Left colon (tissue), 2 donors: ENCODE measurements at regions not wholly inside any gene's neighbourhood (a gene's known extent, or its start where the extent isn't known, plus 50 kb on each side); places are given as distances from the start of the nearest gene placed in this dataset.

Experiments
- ATAC-seq: fragments of 200-7000 bp; cut with Tn5 transposase; one replicate; pipeline ENCODE4 v1.9.1; 2020; ENCODE audit warnings: mild to moderate bottlenecking, moderate library complexity
- DNase-seq, 2 donors: peaks; one replicate each; pipeline ENCODE4 v3.0.0-alpha.2; 2020
- intact Hi-C, 2 donors: fragments of 100-400 bp; cut with DNase I in 1 of 2; cut with micrococcal nuclease in 1 of 2; formaldehyde crosslinking; loops; one replicate each; pipeline versions ENCODE4 v1.11.2 to v1.14.0; 2022; cut with DNase I, micrococcal nuclease
- donor health status: DM: no; HTN: no; CAD: no.
- donor health status: DM: yes; HTN: yes; CAD: no.

DNA sequence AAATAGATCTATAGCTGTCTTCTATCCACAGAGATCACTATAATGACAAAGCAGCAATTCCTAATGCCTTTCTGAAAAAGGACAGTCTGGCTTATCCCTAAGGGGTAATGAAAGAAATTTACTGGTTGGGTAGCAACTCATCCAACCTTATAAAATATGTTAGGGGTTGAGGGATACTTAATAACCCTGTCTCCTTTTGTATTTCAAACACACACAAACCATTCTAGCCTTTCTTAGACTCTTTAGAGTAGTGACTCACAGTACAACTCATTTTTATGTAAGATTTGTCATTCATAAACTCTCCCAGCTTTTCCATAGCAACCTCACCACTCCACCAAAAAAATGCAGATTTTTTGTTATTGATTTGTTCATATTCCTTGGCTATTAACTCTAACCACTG is 167.9 kb downstream of the FSCB start:
- intact Hi-C loops: no loop called here
- DNase-seq (no peak), ATAC-seq (no peak)

GRCh38 chr14:44317441-44317746 is 189.7 kb downstream of the FSCB start:
- intact Hi-C loops: no loop called here
- DNase-seq: no peak
- peak; percentile 25 for ATAC-seq

- ATAC-seq (peak; percentile 100), DNase-seq (peak; percentile 7 to 47)
- intact Hi-C loops: no loop called here
Observed at GRCh38 chr14:44316647-44317440, 190.2 kb downstream of the FSCB start.

DNA sequence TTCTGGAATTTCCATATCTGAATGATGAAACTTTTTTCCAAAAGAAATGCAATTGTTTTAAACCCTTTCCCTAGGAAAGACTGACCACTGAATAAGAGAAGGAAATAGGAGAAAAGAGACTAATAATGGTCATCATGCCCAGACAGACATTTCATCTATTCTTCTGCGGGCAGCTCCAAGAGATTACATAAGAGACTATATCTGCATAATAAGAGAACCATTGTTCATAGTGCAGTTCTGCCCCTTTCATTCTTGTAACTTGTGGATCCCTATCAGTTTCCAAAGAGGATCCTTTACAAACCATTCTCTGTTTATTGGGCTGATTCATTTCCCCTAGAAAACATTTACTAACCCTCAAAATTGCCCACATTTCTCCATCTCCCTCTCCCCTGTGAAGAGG is 197.8 kb downstream of the FSCB start:
- ATAC-seq (no peak), DNase-seq (no peak)
- intact Hi-C loops: no loop called here

- DNase-seq (no peak), ATAC-seq (no peak)
- intact Hi-C loops: no loop called here
Observed at GRCh38 chr14:44300916-44301315, 206.2 kb downstream of the FSCB start.

DNA sequence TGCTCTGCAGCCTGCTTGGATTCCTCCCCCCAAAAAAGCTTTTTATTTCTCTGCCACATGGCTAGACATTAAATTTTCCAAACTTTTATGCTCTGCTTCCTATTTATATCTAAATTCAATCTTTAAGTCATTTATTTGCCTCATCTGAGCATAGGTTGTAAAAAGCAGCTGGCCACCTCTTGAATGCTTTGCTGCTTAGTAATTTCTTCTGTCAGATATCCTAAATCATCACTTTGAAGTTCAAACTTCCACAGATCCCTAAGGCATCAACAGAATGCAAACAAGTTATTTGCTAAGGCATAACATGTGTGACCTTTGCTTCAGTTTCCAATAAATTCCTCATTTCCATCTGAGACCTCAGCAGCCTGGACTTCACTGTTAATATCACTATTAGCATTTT is 209.6 kb downstream of the FSCB start:
- intact Hi-C loops: no loop called here
- DNase-seq (no peak), ATAC-seq (no peak)

- ATAC-seq (no peak), DNase-seq (no peak)
- intact Hi-C loops: no loop called here
Observed at GRCh38 chr14:44291366-44291915, 215.6 kb downstream of the FSCB start.

- DNase-seq: no peak
- no peak for ATAC-seq
- intact Hi-C loops: no loop called here
Observed at GRCh38 chr14:44287858-44288257, 219.2 kb downstream of the FSCB start.

DNA sequence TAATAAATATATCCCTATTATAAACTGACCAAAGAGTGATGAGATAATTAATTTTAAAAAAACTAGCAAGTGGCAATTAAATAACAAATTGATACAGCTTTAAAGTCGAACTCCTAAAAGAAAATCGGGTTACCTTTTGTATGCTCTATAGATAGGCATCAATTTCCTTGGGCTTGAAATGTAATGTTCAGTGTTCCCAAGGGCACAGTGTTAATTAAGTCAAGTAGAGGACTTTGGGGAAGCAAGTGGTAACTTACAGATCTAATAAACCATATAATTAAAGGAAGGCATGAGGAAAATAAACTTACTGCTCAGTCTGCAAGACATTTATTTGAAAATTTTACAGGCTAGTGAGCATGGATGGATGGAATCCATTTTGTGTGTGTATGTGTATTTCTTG is 220.9 kb downstream of the FSCB start:
- intact Hi-C loops: no loop called here
- no peak for ATAC-seq
- no peak for DNase-seq

- DNase-seq: no peak
- intact Hi-C loops: no loop called here
- ATAC-seq: no peak
Observed at GRCh38 chr14:44283836-44284235, 223.2 kb downstream of the FSCB start.

GRCh38 chr14:44279357-44279756 is 227.7 kb downstream of the FSCB start:
- intact Hi-C loops: no loop called here
- DNase-seq: no peak

GRCh38 chr14:44271637-44272036 is 235.4 kb downstream of the FSCB start:
- no peak for DNase-seq
- intact Hi-C loops: no loop called here

More at GRCh38 chr14:44279357-44279756, 227.7 kb downstream of the FSCB start:
- no peak for ATAC-seq

GRCh38 chr14:44271006-44271405 is 236.1 kb downstream of the FSCB start:
- ATAC-seq: no peak
- intact Hi-C loops: no loop called here
- no peak for DNase-seq

More at GRCh38 chr14:44271637-44272036, 235.4 kb downstream of the FSCB start:
- ATAC-seq: no peak

- no peak for ATAC-seq
- intact Hi-C loops: no loop called here
Observed at GRCh38 chr14:44265246-44265645, 241.8 kb downstream of the FSCB start.

DNA sequence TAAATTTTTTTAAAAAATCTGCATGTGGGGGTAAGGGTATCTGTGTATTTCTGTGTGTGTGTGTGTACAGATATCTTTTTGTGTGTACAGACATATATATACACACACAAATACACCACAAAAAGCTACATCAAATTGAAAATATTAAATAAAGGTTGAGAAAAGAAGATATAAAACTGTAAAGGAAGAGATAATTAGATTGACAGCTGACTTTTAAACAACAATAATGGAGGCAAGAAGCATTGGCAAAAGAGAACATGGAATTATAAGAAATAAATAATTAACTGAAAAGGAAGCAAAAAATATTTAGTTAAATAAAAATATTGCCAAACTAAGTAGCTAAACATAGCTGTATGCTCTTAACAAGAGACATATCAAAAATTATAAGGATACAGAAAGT is 291.4 kb downstream of the FSCB start:
- no peak for ATAC-seq
- intact Hi-C loops: no loop called here

More at GRCh38 chr14:44265246-44265645, 241.8 kb downstream of the FSCB start:
- no peak for DNase-seq

DNA sequence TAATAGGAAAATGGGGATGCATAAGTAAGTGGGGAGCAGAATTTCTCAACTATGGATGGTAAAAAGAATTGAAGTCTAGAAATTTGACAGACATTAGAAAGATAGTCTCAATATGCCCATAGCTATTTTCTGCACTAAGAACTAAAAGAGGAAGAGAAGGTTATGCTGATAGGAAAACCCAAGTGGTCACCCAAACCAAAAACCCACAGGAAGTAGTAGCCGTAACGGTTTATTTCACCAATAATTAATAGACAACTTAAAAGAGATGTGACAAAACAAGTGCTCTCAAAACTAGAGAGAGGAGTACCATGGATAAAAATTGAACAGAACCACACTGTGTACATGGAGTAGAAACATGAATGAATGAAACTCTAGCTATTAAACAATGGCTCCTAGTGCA is 295.4 kb downstream of the FSCB start:
- intact Hi-C loops: no loop called here
- DNase-seq: no peak
- ATAC-seq: no peak

More for the DNA sequence above, 291.4 kb downstream of the FSCB start:
- no peak for DNase-seq

- ATAC-seq (no peak), DNase-seq (no peak)
- intact Hi-C loops: no loop called here
Observed at GRCh38 chr14:44204061-44204835, 302.8 kb downstream of the FSCB start.

- ATAC-seq (no peak), DNase-seq (no peak)
- intact Hi-C loops: no loop called here
Observed at GRCh38 chr14:44180975-44181374, 326.1 kb downstream of the FSCB start.

- intact Hi-C loops: no loop called here
- peak; percentile 100 for ATAC-seq
- DNase-seq: peak; percentile 23 to 32
Observed at GRCh38 chr14:44170556-44170955, 336.5 kb downstream of the FSCB start.

GRCh38 chr14:44170101-44170500 is 337.0 kb downstream of the FSCB start:
- ATAC-seq (peak; percentile 54), DNase-seq (no peak)
- intact Hi-C loops: no loop called here
